ENCODE measurements at regions not wholly inside any gene's neighbourhood (a gene's known extent, or its start where the extent isn't known, plus 50 kb on each side); places are given as distances from the start of the nearest gene placed in this dataset.

DNA sequence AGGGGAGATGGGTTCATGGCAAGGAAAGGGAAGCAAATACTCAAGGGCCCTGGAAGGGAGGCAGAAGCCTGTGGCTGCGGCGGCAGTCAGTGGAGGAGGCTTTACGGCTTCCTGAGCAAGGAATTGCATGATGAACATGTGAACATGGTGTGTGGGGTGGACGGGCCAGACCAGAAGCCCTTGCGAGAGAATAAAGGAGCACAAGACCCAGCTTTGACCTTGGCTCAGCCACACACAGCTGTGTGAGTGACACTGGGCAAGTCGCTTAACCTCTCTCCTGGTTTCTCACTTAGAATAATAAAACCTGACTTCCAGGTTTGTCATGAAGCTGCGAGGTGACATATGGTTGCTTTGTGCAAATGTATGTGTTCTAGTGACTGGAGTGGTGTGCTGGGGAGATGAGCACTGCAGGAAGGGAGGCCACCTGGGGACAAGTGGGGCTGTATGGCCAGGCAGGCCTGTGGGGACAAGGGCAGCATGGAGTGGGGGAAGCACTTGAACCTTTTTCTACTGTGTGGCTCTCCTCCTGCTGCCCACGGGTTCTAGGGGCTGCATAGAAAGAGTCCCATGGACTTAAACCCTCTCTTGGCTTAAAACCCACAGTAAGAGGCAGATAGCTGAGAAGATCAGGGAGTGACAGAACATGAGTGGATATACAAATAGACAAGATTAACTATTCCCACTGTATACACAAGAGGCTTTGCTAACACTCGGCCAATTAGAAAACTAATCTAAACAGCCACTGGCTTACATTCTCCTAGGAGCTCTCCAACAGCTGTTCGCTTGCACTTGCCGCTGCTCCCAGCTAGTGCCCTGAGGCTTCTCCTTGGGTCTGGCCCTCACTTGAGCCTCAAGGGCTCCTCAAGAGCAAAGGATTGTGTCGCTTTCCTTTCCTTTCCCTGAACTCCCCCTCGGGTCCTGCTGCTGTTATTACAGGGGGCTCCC lies 67.3 kb upstream of the CDON start:
- DNase-seq (ENCODE audit: low read depth in 2 of 3, low spot score in 2 of 3): no peak

DNA sequence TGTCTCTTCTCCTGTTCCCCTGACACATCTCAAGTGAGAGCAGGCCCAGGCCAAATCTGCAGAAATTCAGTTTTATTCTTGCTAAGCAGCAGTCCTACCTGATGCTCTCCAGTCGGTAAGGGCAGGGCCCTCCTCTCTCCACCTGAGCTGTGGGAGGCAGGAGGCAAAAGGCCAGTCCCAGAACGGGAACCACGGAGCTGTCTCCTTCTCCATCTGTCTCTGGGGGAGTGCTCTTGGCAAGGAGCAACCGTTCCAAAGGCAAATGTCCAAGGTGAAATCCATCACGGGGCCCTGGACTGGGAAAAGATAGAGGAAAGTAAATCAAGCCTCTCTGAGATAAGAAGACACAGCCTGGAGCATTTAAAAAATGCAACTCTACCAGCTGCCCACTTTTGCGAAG lies 65.2 kb upstream of the CDON start:
- no peak for DNase-seq (ENCODE audit: low read depth in 2 of 3, low spot score in 2 of 3)

DNA sequence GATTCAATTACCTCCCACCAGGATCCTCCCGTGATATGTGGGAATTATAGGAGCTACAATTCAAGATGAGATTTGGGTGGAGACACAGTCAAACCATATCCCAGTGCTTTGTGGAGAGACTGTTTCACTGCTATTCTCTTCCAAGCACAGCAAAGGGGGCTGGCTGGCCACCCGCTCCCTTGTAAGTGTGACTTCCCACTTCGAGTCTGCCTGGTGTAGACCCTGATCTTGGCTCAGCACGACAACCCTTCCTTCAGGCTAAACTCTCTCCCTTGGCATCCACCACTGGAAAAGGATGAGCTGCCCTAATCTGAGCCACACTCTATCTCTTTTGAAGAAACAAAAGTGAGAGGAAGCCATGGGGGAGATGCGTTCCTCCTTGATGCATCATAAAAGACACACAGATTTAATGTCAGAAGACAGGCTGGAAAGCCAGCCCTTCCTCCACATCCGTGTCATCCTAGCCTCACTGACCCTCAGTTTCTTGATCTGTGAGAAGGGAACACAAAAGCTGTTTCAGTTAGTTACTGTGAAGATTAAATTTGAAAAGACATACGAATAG lies 64.7 kb upstream of the CDON start:
- no peak for DNase-seq (ENCODE audit: low read depth in 2 of 3, low spot score in 2 of 3)

DNA sequence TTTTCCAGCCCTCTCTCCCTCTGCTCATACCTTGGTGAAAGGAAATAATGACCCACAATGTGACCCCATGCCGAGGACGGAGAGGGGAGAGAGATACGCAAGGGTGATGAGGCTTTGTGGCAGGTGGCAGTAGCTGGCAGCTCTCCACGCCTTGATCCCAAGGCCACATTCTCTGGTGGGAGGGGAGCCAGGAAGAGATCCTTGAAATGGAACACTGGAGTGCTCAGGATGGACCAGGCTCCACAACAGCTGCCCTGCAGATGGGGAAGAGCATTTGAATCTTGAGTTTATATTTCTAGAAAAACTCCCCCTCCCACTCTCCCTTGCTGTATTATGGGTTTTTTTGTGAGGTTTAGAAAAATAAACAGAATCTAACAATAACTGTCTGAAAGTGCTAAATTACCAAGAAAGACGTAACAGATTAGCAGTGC lies 61.6 kb upstream of the CDON start:
- DNase-seq (ENCODE audit: low read depth in 2 of 3, low spot score in 2 of 3): no peak

DNA sequence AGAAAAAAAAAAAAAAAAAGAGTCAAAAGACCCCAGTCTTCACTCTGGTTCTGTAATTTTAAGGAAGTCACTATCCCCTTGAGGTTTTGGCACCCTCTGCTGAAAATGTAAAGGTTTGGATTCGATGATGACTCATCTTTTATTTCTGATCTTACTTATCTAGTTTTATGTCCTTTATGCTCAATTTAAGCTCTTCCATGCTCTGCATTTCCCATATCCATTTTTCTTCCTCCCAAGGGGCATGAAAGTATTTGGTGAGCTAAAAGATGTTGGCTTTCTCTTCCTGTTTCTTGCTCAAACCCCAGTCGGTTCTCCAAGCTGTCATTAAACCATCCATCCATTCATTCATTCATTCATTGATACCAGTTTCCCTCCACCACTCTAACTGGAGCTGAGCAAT lies 61.0 kb upstream of the CDON start:
- peak in 2 of 3 donors; percentile 28 to 69 for DNase-seq (ENCODE audit: low read depth in 2 of 3, low spot score in 2 of 3)

DNA sequence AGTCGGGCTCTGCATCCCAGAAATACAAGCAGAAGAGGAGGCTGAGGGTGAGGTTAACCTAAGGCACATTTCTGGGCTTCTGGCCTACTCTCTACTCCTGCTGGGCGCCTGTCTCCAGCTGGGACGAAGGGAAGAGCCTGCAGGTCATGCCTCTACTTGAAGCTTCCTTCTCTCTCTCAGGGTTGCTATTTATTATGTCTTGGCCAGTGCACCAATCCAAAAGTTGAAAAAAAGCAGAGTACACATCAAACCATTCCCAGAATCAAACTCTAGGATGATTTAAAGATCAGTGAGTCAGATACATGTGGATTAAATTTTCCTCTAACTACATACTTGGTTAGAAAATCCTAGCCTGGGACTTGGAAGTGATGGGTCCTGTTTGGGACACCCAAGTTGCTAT lies 60.2 kb upstream of the CDON start:
- no peak for DNase-seq (ENCODE audit: low read depth in 2 of 3, low spot score in 2 of 3)

DNA sequence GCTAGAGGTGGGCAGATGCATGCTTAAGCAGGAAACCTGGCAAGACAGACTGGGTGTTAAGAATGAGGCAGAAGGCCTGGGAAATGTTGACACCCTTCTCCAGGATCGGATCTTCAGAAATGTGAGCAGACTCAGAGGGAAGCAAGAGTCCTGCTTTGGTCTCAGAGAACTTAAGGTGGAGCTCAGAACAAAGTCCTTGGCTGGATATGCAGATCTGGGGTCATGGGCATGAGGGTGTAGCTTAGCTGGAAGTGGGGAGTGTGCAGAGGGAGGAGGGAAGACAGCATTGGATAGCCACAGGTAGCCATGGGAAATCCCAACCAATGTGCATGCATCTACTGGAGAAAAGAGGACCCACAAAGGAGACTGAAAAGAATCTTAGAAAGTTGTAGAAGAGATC lies 58.6 kb upstream of the CDON start:
- DNase-seq (ENCODE audit: low read depth in 2 of 3, low spot score in 2 of 3): no peak

DNA sequence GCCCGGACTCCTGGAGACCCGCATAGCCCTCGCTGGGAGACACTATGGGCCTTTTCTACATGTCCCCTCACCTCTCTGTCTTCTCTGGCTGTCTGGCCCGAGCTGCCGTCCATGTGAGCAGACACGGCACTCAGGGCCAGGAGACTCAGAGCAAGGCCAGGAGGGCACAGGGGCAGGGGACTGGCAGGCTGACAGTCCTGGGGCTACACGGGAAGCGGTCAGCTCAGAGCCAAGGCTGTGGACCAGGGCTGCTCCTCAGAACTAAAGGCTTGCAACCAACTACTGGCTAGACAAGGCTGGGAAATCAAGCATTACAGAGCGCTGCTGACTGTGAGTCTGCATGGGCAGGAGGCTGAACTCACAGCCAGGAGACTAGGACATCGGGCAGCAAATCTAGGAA lies 56.1 kb upstream of the CDON start:
- no peak for DNase-seq (ENCODE audit: low read depth in 2 of 3, low spot score in 2 of 3)

DNA sequence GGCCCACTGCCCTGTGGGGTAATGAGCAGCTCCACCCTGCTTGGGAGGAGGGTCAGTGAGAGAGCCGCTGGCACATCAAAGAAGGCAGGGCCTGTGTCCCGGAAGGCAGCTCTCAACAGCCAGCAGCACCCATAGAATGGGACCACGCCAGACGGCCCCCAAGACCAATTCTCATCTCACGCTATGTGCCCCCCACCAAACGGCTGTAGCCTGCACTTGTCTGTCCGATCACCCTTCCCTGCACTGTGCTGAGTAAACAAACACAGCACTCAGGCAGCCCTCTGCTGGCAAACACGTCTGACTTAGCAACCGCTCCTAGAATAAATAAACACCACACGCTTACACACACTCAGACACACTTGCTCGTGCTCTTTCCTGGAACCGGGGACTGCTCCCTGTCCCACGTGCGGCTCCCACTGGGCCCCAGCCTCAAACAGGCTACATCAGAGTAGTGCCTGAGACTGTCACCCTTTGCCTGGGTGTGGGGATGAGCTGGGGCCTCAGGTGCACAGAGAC lies 53.2 kb upstream of the CDON start:
- no peak for DNase-seq (ENCODE audit: low read depth in 2 of 3, low spot score in 2 of 3)

DNA sequence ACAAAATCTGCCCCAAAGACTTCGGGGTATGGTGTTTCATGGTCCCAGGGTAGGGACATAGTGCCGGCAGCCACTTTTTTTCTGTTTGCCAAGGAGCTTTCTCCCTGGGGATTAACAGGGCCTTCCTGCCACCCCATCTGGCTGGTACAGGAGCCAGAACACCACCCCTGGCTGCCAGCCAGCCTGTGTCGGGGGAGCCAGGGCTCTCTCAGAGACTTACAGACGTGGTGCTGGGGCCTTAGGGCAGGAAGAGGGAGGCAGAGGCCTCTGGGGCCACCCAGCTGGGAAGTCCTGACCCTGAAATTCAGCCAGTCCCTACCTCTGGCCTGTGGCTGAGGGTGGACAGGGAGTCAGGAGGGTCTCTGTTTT lies 52.4 kb upstream of the CDON start:
- no peak for DNase-seq (ENCODE audit: low read depth in 2 of 3, low spot score in 2 of 3)

DNA sequence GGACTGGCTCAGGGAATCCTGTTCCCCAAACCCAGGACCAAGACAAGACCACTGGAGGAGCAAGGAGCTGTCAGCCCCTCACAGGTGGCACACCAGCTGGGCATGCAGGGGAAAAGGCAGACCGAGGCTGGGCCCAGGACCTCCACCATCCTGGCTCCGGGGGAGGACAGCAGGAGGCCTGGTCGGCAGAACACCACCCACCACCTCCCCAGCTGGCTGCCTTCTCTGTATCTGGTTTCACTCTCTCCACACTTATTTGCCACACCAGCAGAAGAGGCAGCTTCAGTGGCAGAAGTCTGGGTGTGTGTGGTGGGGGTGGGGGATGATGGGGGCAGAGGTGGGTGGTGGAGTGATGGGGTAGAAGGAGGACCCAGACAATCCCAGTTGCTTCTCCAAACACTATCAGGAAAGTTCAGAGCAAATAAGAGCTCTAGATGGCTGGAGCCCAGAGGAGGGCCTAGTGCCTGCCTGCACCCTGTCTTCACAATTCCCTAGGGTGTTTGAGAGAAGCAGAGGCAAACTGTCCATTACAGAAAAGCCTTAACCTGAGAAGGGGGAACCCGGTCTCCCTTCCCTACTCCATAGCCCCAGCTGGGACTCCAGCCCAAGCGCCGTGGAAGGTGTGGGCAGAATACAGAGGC lies 51.9 kb upstream of the CDON start:
- no peak for DNase-seq (ENCODE audit: low read depth in 2 of 3, low spot score in 2 of 3)

DNA sequence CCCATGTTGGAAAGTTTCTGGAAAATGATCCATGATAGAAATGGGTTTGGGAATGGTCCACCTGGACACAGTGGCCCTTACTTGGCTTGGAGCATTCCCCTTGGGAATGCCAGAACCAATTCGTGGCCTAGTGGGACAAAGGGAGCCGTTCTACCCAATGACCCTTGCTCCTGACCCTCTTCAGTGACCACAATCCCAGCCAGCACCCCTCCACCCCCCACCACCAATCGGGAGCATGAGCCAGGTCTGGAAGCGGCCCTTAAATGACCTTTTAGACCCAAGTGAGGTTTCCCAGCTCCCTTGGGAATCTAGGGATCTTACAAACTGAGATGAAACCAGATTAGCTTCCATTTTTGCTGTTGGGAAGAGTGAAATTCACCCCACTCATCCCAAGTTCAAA lies 51.3 kb upstream of the CDON start:
- no peak for DNase-seq (ENCODE audit: low read depth in 2 of 3, low spot score in 2 of 3)

DNA sequence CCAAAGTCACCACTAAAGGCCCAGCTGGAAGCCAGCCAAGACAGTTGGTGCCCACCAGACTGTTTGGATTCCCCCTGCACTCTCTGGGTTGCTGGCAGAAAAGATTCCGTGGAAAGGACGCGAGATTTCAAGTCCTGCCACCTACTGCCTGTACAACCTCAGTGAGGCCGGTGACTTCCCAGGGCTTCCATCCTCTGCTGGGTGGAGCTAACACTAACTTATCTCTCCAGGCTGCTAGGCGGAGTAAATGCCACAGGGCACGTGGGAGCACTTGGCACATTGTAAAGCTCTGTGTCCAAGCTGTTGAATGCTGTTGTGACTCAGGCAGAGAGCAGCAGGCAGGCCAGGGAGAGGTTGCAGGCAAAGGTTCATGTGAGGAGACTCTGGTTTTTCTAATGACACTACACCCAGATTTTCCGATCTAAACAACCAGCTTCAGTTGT lies 50.9 kb upstream of the CDON start:
- DNase-seq (ENCODE audit: low read depth in 2 of 3, low spot score in 2 of 3): peak in 1 of 3 donors; percentile 6

DNA sequence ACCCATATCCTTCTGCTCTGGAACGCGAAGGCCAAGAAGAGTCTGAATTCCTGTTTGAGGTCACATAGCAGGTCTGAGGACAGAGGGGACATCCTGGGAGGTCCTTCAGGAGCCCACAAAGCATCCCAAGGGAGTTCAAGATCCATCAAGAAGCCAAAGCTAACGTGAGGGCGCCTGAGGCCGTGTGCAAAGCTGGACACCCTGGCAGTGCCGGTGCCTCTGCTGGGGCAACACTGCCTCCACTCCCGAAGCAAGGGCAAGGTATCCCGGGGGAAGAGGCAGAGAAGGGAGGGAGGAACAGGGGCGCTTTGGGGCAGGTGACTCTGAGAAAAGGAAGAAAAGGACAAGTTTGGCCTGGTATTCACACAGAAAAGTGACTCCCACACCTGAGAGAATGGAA lies 50.3 kb upstream of the CDON start:
- no peak for DNase-seq (ENCODE audit: low read depth in 2 of 3, low spot score in 2 of 3)

DNA sequence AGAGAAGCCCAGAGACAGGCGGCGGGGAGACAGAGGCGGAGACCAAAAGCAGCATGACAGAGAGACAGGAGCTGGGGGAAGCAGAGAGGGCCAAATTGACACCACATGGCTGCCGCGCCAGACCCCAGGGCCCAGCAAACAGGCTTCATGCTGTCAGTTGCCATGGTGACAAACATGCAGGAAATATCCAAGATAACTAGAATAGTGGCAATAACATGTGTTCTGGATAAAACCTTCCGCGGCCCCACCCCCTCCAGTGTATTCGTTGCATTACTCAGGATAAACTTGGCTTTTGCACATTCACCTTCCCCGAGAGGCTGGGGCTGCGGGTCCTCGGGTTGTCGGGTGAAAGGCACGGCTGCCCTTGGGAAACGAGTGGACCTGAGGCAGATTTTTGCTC lies 49.9 kb upstream of the CDON start:
- no peak for DNase-seq (ENCODE audit: low read depth in 2 of 3, low spot score in 2 of 3)
